ENCODE measurements at regions not wholly inside any gene's neighbourhood (a gene's known extent, or its start where the extent isn't known, plus 50 kb on each side); places are given as distances from the start of the nearest gene placed in this dataset.
"Not testable (repeated sequence)": the region's sequence is repeated elsewhere in the genome, so short reads cannot be mapped to it uniquely, and the experiment has no call there.

DNA sequence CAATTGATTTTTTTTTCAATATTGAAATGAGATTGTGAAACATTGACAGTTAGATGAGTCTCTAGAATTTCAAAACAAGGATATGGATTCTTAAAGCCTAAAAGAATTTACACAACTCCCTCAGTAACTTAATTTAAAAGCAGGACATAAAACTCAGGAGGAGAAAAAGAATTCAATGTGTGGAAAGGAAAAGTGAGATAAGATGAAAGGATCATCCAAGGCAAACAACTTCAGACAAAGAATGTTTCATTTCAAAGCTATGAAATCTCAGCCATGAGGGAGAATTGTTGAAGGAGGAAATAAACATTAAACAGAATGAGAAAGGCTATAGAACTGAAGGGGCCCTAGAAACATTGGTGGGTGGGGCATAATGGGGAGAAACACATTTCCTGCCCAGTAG lies 191.7 kb upstream of the NOX3 start:
- no peak for ATAC-seq (replicated peaks)
- H3K4me3 Mint-ChIP-seq, result no peak overlapping the region
- no peaks in the 10 kb centered on the region for H3K4me1 Mint-ChIP-seq
- no peaks in the 10 kb centered on the region for H3K36me3 Mint-ChIP-seq (ENCODE audit: low read depth)
- H3K27me3 Mint-ChIP-seq, result peaks cover 6% of the 10 kb centered on the region
- H3K27ac Mint-ChIP-seq, result no peak overlapping the region
- H3K9me3 Mint-ChIP-seq, result no peaks in the 10 kb centered on the region

DNA sequence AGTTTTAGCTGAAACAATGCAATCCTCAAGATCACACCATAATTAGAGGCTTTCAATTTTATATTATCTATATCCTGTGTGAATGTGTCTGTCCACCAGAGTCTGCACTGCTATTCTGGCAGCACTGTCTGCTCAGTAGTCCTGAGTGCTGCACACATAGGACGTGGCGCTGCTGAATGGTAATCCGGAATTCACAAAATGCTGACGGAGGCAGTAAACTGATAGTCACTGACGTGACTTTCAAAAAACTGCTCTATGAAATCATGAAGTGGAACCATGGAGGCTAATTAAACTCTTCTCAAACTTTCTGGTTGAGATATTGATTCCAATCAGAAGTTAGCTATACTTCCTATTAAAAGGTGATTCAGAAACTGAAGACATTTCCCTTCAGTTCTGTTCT lies 190.8 kb upstream of the NOX3 start:
- Mint-ChIP-seq H3K4me3 (no peak overlapping the region), H3K9me3 (no peaks in the 10 kb centered on the region), H3K4me1 (no peaks in the 10 kb centered on the region), H3K36me3 (ENCODE audit: low read depth) (no peaks in the 10 kb centered on the region), H3K27me3 (peaks cover 6% of the 10 kb centered on the region), H3K27ac (no peak overlapping the region)
- ATAC-seq (replicated peaks), result no peak

DNA sequence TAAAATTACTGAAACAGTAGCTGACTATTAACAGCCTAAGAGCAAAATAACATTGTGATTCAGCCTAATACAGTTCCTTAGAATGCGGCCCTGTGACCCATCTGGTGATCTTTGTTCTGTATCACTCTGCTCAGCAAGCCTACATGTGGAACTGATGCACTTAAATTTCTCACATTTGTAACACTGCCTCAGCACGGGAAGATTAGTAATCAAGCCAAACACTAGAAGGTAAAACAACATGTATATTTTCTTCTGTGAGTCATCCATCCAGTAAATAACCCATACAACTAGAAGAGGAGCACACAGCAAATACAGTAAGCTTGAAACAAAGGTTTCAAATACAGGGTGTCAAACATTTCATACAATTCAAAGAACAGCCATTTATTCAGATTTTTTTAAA lies 189.7 kb upstream of the NOX3 start:
- Mint-ChIP-seq H3K27me3 (peaks cover 6% of the 10 kb centered on the region), H3K9me3 (no peaks in the 10 kb centered on the region), H3K27ac (no peak overlapping the region), H3K4me1 (no peaks in the 10 kb centered on the region), H3K4me3 (no peak overlapping the region), H3K36me3 (ENCODE audit: low read depth) (no peaks in the 10 kb centered on the region)
- ATAC-seq (replicated peaks), result peak; percentile 79

DNA sequence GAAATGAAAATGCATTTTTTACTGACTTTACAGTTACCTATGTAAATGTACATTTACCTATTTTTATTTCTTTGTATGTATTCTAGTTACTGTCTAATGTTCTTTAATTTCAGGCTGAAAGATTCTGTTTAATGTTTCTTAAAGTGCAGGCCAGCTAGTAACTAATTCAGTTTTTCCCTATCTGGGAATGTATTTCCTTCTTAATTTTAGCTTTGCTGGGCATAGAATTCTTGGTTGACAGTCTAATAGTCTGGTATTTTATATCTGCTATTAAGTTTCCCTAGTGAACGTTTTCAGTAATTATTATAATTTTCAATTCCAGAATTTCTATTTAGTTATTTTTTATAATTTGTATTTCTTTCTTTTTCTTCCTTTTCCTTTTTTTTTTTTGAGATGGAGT lies 186.0 kb upstream of the NOX3 start:
- Mint-ChIP-seq H3K27me3 (peaks cover 6% of the 10 kb centered on the region), H3K4me3 (no peak overlapping the region), H3K9me3 (no peaks in the 10 kb centered on the region), H3K4me1 (no peaks in the 10 kb centered on the region), H3K36me3 (ENCODE audit: low read depth) (no peaks in the 10 kb centered on the region), H3K27ac (no peak overlapping the region)
- ATAC-seq (replicated peaks), result no peak

DNA sequence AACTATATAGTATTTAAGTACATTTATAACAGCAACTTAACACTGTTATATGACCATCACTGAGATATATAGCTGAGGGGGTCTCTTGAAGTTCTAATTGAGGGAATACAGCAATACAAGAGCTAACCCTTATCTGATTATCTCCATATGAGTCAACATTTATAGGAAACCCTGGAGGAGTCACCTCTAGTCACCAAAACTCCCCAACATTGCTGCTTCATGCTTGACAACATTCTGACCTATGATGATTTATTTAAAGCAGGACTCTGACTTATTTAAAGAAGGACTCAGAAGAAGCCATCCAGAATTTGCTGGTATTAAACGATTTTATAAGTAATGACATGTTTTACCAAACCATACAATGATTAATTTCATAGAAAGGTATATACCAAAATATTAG lies 182.6 kb upstream of the NOX3 start:
- peaks cover 5% of the 10 kb centered on the region for H3K9me3 Mint-ChIP-seq
- ATAC-seq (replicated peaks), result peak; percentile 87
- no peak overlapping the region for H3K4me3 Mint-ChIP-seq
- H3K4me1 Mint-ChIP-seq, result no peaks in the 10 kb centered on the region
- H3K36me3 Mint-ChIP-seq (ENCODE audit: low read depth), result no peaks in the 10 kb centered on the region
- H3K27me3 Mint-ChIP-seq, result peaks cover 8% of the 10 kb centered on the region
- H3K27ac Mint-ChIP-seq, result no peak overlapping the region

DNA sequence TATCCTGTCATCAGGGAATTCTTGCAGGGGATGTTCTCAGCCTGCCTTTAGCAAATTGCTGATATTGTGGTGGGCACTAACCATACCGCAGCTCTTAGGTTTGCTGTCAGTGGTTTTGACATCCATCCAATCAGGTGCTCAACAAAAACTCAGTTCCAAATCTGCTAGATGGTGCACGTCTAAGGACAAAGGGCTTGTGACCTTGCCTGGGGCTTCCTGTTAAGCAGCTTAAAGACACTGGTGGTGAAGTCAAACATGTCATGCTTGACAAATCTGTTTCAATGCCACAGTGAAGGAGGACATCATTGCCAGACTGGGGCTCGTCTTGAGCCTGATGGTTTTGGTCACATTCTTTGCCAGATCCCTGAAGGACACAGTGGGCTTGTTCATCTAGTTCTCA lies 179.8 kb upstream of the NOX3 start:
- H3K27ac Mint-ChIP-seq, result no peak overlapping the region
- H3K9me3 Mint-ChIP-seq, result peaks cover 18% of the 10 kb centered on the region
- H3K27me3 Mint-ChIP-seq, result peaks cover 10% of the 10 kb centered on the region
- no peaks in the 10 kb centered on the region for H3K36me3 Mint-ChIP-seq (ENCODE audit: low read depth)
- ATAC-seq (replicated peaks), result peak; percentile 23
- peaks cover 11% of the 10 kb centered on the region for H3K4me1 Mint-ChIP-seq
- no peak overlapping the region for H3K4me3 Mint-ChIP-seq

DNA sequence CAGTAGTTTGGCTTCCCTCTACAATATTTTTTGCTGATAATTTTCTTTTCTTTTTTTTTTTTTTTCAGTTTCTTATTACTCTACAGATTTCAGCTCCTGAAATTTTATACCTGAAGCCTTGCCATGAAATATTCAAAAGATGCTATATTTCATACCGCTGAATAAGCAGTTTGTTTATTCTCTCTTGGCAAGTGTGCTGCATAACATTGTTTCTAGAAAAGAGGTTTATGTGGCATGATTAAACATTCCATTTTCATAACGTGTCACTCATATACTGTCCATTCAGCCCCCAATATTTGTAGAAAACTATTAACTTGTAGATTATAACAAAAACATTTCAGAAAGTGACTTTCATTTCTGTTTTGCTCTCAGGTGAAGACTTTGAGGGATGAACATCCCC lies 174.4 kb upstream of the NOX3 start:
- Mint-ChIP-seq H3K9me3 (peaks cover 23% of the 10 kb centered on the region), H3K27me3 (peaks cover 3% of the 10 kb centered on the region), H3K4me3 (peak overlapping the region; percentile 67)

DNA sequence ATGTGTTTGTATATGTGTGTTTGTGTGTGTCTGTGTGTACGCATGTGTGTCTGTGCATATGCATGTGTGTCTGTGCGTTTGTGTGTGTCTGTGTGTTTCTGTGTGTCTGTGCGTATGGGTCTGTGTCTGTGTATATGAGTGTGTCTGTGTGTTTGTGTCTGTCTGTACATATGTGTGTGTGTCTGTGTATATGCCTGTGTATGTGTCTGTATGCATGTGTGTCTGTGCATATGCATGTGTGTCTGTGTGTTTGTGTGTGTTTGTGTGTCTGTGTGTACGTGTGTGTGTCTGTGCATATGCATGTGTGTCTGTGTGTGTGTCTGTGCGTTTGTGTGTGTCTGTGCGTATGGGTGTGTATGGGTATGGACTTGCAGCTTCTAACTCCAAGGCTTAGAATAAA lies 174.0 kb upstream of the NOX3 start:
- Mint-ChIP-seq H3K36me3 (ENCODE audit: low read depth) (no peaks in the 10 kb centered on the region), H3K4me3 (peak overlapping the region; percentile 67), H3K9me3 (peaks cover 23% of the 10 kb centered on the region), H3K27ac (peak overlapping the region; percentile 96), H3K27me3 (peaks cover 3% of the 10 kb centered on the region), H3K4me1 (peaks cover 32% of the 10 kb centered on the region)
- no peak for ATAC-seq (replicated peaks)

More for the DNA sequence above, 174.4 kb upstream of the NOX3 start:
- ATAC-seq (replicated peaks), result no peak
- Mint-ChIP-seq H3K4me1 (peaks cover 32% of the 10 kb centered on the region), H3K36me3 (ENCODE audit: low read depth) (no peaks in the 10 kb centered on the region), H3K27ac (peak overlapping the region; percentile 96)

DNA sequence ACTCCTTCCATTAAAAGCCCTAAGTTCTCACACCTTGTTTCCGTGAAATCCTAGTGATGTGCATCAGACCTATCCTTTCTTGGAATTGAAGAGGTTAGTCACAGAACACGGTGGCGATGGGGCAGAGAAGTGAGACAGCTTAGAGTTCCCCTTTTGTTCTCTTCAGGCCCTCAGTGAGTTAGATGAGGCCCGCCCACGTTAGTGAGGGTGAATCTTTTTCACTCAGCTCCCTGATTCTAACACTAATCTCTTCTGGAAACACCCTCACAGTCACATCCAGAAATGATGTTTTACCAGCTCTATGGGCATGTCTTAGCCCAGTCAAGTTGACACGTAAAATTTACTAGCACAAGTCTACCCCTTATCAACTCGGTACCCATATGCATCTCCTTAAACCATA lies 172.7 kb upstream of the NOX3 start:
- ATAC-seq (replicated peaks), result peak; percentile 92
- Mint-ChIP-seq H3K27ac (peak overlapping the region; percentile 96), H3K4me1 (peaks cover 37% of the 10 kb centered on the region), H3K4me3 (peak overlapping the region; percentile 67), H3K36me3 (ENCODE audit: low read depth) (no peaks in the 10 kb centered on the region), H3K27me3 (peaks cover 7% of the 10 kb centered on the region), H3K9me3 (peaks cover 23% of the 10 kb centered on the region)

DNA sequence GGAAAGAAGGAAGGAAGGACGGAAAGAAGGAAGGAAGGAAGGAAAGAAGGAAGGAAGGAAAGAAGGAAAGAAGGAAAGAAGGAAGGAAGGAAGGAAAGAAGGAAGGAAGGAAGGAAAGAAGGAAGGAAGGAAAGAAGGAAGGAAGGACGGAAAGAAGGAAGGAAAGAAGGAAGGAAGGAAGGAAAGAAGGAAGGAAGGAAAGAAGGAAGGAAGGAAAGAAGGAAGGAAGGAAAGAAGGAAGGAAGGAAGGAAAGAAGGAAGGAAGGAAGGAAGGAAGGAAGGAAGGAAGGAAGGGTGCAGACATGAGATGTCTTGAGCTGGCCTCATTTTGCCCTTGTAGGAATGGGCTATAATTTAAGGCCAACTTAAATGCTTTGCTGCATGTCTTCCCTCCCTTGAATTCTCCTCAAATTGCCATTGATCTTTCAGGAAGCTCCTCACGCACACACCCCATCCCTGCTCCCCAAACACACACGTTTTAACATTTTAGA lies 172.1 kb upstream of the NOX3 start:
- not testable (repeated sequence) for H3K27me3 Mint-ChIP-seq; ATAC-seq (replicated peaks); H3K36me3 Mint-ChIP-seq (ENCODE audit: low read depth)
- H3K9me3 Mint-ChIP-seq, result peaks cover 23% of the 10 kb centered on the region
- peak overlapping the region; percentile 67 for H3K4me3 Mint-ChIP-seq
- peaks cover 37% of the 10 kb centered on the region for H3K4me1 Mint-ChIP-seq
- H3K27ac Mint-ChIP-seq, result peak overlapping the region; percentile 96

DNA sequence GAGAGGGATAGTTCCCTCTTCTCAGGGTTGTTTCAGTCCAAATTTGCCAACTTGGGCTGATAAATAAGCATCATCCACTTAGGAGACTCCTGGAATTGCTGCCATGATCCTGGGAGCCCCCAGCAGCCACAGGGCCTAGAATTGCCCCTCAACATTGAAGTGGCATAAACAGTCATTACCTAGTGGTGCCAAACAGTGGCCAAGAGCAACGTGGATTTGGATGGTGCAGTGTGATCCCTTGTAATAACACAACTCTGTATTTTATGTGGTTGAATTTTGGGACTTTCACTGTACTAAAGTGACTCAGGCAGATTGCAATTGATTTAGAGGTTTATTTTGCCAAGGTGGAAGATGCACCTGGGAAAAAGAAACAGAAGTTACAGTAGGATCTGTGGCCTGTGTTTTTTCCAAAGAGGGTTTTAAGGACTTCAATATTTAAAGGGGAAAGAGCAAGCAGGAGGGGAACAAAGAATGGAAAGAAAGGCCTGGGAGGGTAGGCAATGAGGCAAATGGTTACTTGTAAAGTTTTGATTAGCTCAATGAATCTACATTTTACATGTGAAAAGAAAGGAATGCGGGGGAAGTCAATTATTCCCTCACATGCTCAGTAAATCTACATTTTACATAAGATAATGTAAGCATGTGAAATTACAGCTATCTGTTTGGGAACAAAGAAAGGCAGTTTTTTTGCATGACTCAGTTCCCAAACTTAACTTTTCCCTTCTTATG lies 168.0 kb upstream of the NOX3 start:
- Mint-ChIP-seq H3K27ac (no peak overlapping the region), H3K9me3 (peaks cover 4% of the 10 kb centered on the region), H3K4me1 (peaks cover 16% of the 10 kb centered on the region), H3K4me3 (no peak overlapping the region), H3K36me3 (ENCODE audit: low read depth) (no peaks in the 10 kb centered on the region), H3K27me3 (peaks cover 4% of the 10 kb centered on the region)
- ATAC-seq (replicated peaks), result no peak

DNA sequence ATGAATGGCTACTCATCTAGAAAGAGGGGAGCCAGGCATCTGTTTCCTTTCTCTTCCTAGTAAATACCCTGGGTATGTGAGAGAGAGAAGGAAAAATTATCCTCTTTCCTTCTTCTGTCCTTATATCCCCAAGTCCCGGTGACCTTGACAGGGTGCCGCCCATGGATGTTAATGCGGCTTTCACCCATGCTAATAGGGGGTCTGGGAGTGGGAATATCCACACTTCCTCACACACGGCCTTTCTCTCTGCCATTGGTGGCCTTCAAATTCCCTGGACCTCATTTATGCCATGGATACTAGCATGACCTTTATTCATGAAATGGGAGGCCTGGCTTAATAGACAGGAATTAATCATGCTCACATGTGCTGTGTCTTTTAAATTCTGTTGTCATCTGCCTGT lies 159.0 kb upstream of the NOX3 start:
- ATAC-seq (replicated peaks), result no peak
- H3K4me1 Mint-ChIP-seq, result no peaks in the 10 kb centered on the region
- no peaks in the 10 kb centered on the region for H3K27me3 Mint-ChIP-seq
- no peak overlapping the region for H3K4me3 Mint-ChIP-seq
- no peak overlapping the region for H3K27ac Mint-ChIP-seq
- no peaks in the 10 kb centered on the region for H3K36me3 Mint-ChIP-seq (ENCODE audit: low read depth)
- H3K9me3 Mint-ChIP-seq, result peaks cover 6% of the 10 kb centered on the region

DNA sequence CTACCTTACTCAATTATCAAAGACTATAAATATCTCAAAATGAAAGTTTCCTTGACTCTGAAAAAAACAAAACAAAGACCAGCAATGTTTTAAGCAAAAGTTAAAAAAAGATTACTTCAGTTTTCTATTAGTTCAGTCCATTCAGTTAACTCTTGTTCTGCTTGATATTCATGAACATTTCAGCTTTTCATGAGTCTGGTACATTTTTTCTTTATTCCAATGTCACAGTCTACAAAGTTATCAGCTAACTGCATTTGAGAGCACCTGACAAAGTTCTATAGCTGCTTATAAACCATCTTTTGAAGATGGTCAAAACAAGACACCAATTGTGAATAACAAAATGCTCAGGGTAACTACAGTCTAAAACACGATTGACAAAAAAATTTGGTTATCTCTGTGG lies 156.1 kb upstream of the NOX3 start:
- ATAC-seq (replicated peaks), result no peak
- H3K27ac Mint-ChIP-seq, result no peak overlapping the region
- H3K4me3 Mint-ChIP-seq, result no peak overlapping the region
- H3K9me3 Mint-ChIP-seq, result peaks cover 6% of the 10 kb centered on the region
- peaks cover 4% of the 10 kb centered on the region for H3K27me3 Mint-ChIP-seq
- H3K36me3 Mint-ChIP-seq (ENCODE audit: low read depth), result no peaks in the 10 kb centered on the region
- H3K4me1 Mint-ChIP-seq, result no peaks in the 10 kb centered on the region

DNA sequence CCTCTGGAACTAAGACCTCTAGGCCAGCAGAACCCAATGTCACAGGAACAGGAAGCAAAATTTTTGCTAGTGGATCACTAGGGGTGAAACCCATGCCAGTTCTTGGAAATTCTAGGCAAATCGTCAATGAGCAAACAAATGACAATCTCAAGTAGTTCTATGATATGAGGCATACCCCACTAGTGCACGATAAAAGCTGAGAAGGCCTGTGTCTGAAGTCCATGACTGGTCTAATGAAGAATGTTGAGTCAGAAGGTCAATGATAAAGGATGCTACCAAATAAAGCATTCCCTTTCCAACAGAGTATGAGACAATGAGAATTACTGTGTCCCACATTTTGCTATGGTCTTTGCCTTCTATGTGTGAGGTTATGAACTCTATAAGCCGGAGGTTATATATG lies 149.4 kb upstream of the NOX3 start:
- peaks cover 4% of the 10 kb centered on the region for H3K27me3 Mint-ChIP-seq
- H3K4me3 Mint-ChIP-seq, result no peak overlapping the region
- no peaks in the 10 kb centered on the region for H3K9me3 Mint-ChIP-seq
- H3K4me1 Mint-ChIP-seq, result no peaks in the 10 kb centered on the region
- no peaks in the 10 kb centered on the region for H3K36me3 Mint-ChIP-seq (ENCODE audit: low read depth)
- ATAC-seq (replicated peaks), result no peak
- H3K27ac Mint-ChIP-seq, result no peak overlapping the region

DNA sequence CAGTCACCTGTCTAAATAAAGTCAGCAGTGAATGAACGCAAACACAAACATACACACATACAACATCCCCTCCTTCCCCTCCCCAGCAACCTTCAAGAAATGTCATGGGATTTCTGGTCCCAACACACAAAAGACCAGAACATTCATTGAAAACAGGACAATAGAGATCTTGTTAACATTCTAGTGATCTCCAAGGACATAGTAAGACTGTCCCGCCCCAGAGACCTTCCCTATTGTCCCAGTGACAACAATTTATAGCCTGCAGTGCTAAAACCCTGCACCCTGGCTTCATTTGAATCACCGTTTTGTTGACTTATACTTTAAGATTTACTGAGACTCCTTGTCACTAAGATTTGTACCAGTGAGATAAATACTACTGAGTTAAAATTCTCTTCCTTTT lies 143.9 kb upstream of the NOX3 start:
- Mint-ChIP-seq H3K9me3 (no peaks in the 10 kb centered on the region), H3K27me3 (no peaks in the 10 kb centered on the region), H3K4me1 (no peaks in the 10 kb centered on the region), H3K27ac (no peak overlapping the region), H3K36me3 (ENCODE audit: low read depth) (no peaks in the 10 kb centered on the region), H3K4me3 (no peak overlapping the region)
- ATAC-seq (replicated peaks), result no peak

DNA sequence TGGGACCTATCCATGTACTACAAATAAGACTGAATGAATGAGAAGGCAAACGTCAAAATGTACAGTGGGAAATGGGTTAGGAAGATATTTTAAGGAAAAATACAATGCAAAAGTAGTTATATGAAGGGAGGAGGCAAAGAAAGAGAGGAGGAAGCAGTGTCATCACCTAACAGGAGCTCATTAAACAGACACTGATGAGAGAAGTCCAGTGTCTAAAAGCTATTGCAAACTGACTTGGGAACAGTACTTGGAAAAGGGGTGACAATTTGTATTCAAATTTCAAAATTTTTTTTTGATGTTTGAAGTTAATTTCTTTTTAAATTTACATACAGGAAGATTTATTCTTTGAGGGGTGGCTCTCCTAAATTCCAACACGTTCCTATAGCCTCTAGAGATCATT lies 143.5 kb upstream of the NOX3 start:
- H3K9me3 Mint-ChIP-seq, result no peaks in the 10 kb centered on the region
- H3K4me3 Mint-ChIP-seq, result no peak overlapping the region
- no peaks in the 10 kb centered on the region for H3K36me3 Mint-ChIP-seq (ENCODE audit: low read depth)
- ATAC-seq (replicated peaks), result no peak
- H3K4me1 Mint-ChIP-seq, result no peaks in the 10 kb centered on the region
- H3K27ac Mint-ChIP-seq, result no peak overlapping the region
- no peaks in the 10 kb centered on the region for H3K27me3 Mint-ChIP-seq
